Caco-2 (cell line): ENCODE measurements at regions not wholly inside any gene's neighbourhood (a gene's known extent, or its start where the extent isn't known, plus 50 kb on each side); places are given as distances from the start of the nearest gene placed in this dataset.

Experiments
- BruUV-seq: library from RNA; stranded (reverse); fragments of 400-500 nt; replicated peaks from 2 replicates; lab custom pipeline; 2021; lab: Mats Ljungman, UMichigan
- CTCF ChIA-PET: fragments of 300-600 bp; sonication (Branson Sonifier 250); formaldehyde crosslinking; loops from one replicate; lab custom pipeline; 2022; ENCODE audit warnings: antibody characterized with exemption; lab: Charles Lee
- POLR2A ChIA-PET: fragments of 300-600 bp; sonication (Branson Sonifier 250); formaldehyde crosslinking; loops from one replicate; lab custom pipeline; 2022; ENCODE audit warnings: antibody characterized with exemption; lab: Charles Lee
- DNase-seq, 2 experiments: peaks; one replicate each; pipeline versions ENCODE4 v3.0.0 to v3.0.0-alpha.2; 2020 to 2022
- H3K27me3 ChIP-seq: replicated peaks from 2 replicates; pipeline ENCODE4 v1.6.0; 2011; ENCODE audit warnings: low read length; ENCODE audit not compliant: control insufficient read depth, insufficient read depth
- H3K36me3 ChIP-seq: 2 replicates; pipeline ENCODE4 v1.5.1; 2011; ENCODE audit warnings: low read length; ENCODE audit not compliant: control insufficient read depth, insufficient read depth
- H3K4me1 ChIP-seq: fragments of 250-450 bp; sonication (Bioruptor Pico); 2 replicates; pipeline ENCODE4 v1.5.1; 2020; ENCODE audit warnings: mild to moderate bottlenecking
- H3K4me3 ChIP-seq: 2 replicates; pipeline ENCODE4 v1.5.1; 2011; ENCODE audit warnings: low read depth, mild to moderate bottlenecking, control low read depth, low read length
- H3K9me3 ChIP-seq: fragments of 250-450 bp; sonication (Bioruptor Pico); 2 replicates; pipeline ENCODE4 v1.5.1; 2020; ENCODE audit warnings: mild to moderate bottlenecking, moderate library complexity
- H3K27ac Mint-ChIP-seq: one replicate; pipeline ENCODE4 v1.8.0; 2022; ENCODE audit warnings: mixed read lengths; ENCODE audit not compliant: unreplicated experiment
- H3K27me3 Mint-ChIP-seq: one replicate; pipeline ENCODE4 v1.8.0; 2022; ENCODE audit warnings: mixed read lengths; ENCODE audit not compliant: insufficient read depth, unreplicated experiment
- H3K36me3 Mint-ChIP-seq: one replicate; pipeline ENCODE4 v1.8.0; 2022; ENCODE audit warnings: mild to moderate bottlenecking, mixed read lengths; ENCODE audit not compliant: insufficient read depth, unreplicated experiment
- H3K4me1 Mint-ChIP-seq: one replicate; pipeline ENCODE4 v1.8.0; 2022; ENCODE audit warnings: low read depth, mixed read lengths; ENCODE audit not compliant: unreplicated experiment
- H3K4me3 Mint-ChIP-seq: one replicate; pipeline ENCODE4 v1.8.0; 2022; ENCODE audit warnings: mild to moderate bottlenecking, moderate library complexity, mixed read lengths; ENCODE audit not compliant: unreplicated experiment
- H3K9me3 Mint-ChIP-seq: one replicate; pipeline ENCODE4 v1.8.0; 2022; ENCODE audit warnings: mixed read lengths; ENCODE audit not compliant: unreplicated experiment
- CTCF ChIP-seq, 2 experiments: fragments of 200-600 bp in 1 of 2; IDR thresholded peaks; 1 replicate in 1 of 2; 2 replicates in 1 of 2; pipeline versions ENCODE4 v1.5.1 to v1.8.0; 2011 to 2022; ENCODE audit warnings: antibody characterized with exemption in 1 of 2, control low read depth in 1 of 2, inconsistent platforms in 1 of 2, low read depth in 1 of 2, low read length in 1 of 2, mild to moderate bottlenecking in 1 of 2, moderate library complexity in 1 of 2; ENCODE audit not compliant: insufficient read depth in 1 of 2, severe bottlenecking in 1 of 2, unreplicated experiment in 1 of 2
- intact Hi-C: fragments of 100-400 bp; cut with micrococcal nuclease; formaldehyde crosslinking; loops from one replicate; pipeline ENCODE4 v1.10.0; 2022; ENCODE audit not compliant: unreplicated experiment

- no peak for TF ChIP-seq CTCF (IDR thresholded peaks at IDR 0.05; ENCODE audit: insufficient read depth in 1 of 2, low read depth in 1 of 2, low read length in 1 of 2, severe bottlenecking in 1 of 2, unreplicated experiment in 1 of 2)
- CTCF ChIA-PET: no interaction called here
- Mint-ChIP-seq H3K4me1 (peaks cover 10% of the 10 kb centered on the region), H3K9me3 (no peaks in the 10 kb centered on the region), H3K27me3 (no peaks in the 10 kb centered on the region), H3K36me3 (no peaks in the 10 kb centered on the region), H3K27ac (no peak overlapping the region), H3K4me3 (no peak overlapping the region)
- no TSS peak for BruUV-seq
- H3K4me1 ChIP-seq: peaks cover 14% of the 10 kb centered on the region; the same call in 1 of the 2 replicates
- no peak overlapping the region for H3K4me3 ChIP-seq
- POLR2A ChIA-PET: no interaction called here
- peak in 1 of 2 experiments; percentile 11 for DNase-seq
- H3K27me3 ChIP-seq: no peaks in the 10 kb centered on the region
- intact Hi-C loops: no loop called here
- H3K36me3 ChIP-seq: no peaks in the 10 kb centered on the region
- H3K9me3 ChIP-seq: no peaks in the 10 kb centered on the region
Observed at GRCh38 chr5:67404256-67405100, 207.9 kb upstream of the CD180 start.

GRCh38 chr5:67402526-67402925 is 205.9 kb upstream of the CD180 start:
- H3K4me3 ChIP-seq: no peak overlapping the region
- no peaks in the 10 kb centered on the region for H3K36me3 Mint-ChIP-seq
- no peak overlapping the region for H3K4me3 Mint-ChIP-seq
- H3K36me3 ChIP-seq: no peaks in the 10 kb centered on the region
- BruUV-seq: no TSS peak
- peaks cover 3% of the 10 kb centered on the region for H3K9me3 Mint-ChIP-seq
- ChIA-PET CTCF (no interaction called here), POLR2A (no interaction called here)
- H3K9me3 ChIP-seq: no peaks in the 10 kb centered on the region
- H3K4me1 ChIP-seq: peaks cover 14% of the 10 kb centered on the region; the same call in 1 of the 2 replicates
- no peak overlapping the region for H3K27ac Mint-ChIP-seq
- no peaks in the 10 kb centered on the region for H3K27me3 ChIP-seq
- no peak for TF ChIP-seq CTCF (IDR thresholded peaks at IDR 0.05; ENCODE audit: insufficient read depth in 1 of 2, low read depth in 1 of 2, low read length in 1 of 2, severe bottlenecking in 1 of 2, unreplicated experiment in 1 of 2)
- intact Hi-C loops: no loop called here
- no peaks in the 10 kb centered on the region for H3K27me3 Mint-ChIP-seq
- DNase-seq: no peak
- peaks cover 10% of the 10 kb centered on the region for H3K4me1 Mint-ChIP-seq

- Histone ChIP-seq H3K4me3 (no peak overlapping the region), H3K9me3 (no peaks in the 10 kb centered on the region), H3K36me3 (no peaks in the 10 kb centered on the region), H3K4me1 (peaks cover 14% of the 10 kb centered on the region; the same call in 1 of the 2 replicates), H3K27me3 (no peaks in the 10 kb centered on the region)
- peaks cover 19% of the 10 kb centered on the region for H3K4me1 Mint-ChIP-seq
- TF ChIP-seq CTCF (IDR thresholded peaks at IDR 0.05; ENCODE audit: insufficient read depth in 1 of 2, low read depth in 1 of 2, low read length in 1 of 2, severe bottlenecking in 1 of 2, unreplicated experiment in 1 of 2): no peak
- no peak for DNase-seq
- H3K4me3 Mint-ChIP-seq: no peak overlapping the region
- BruUV-seq: no TSS peak
- no peak overlapping the region for H3K27ac Mint-ChIP-seq
- ChIA-PET POLR2A (no interaction called here), CTCF (no interaction called here)
- no peaks in the 10 kb centered on the region for H3K27me3 Mint-ChIP-seq
- no peaks in the 10 kb centered on the region for H3K36me3 Mint-ChIP-seq
- H3K9me3 Mint-ChIP-seq: peaks cover 10% of the 10 kb centered on the region
- intact Hi-C loops: no loop called here
Observed at GRCh38 chr5:67401172-67401571, 204.6 kb upstream of the CD180 start.
